HG03354 (cell line): ENCODE measurements at regions not wholly inside any gene's neighbourhood (a gene's known extent, or its start where the extent isn't known, plus 50 kb on each side); places are given as distances from the start of the nearest gene placed in this dataset.

Source experiments
- ATAC-seq: cut with Tn5 transposase; IDR thresholded peaks from one replicate; pipeline ENCODE4 v1.9.1; 2021; ENCODE audit warnings: mild to moderate bottlenecking; ENCODE audit not compliant: unreplicated experiment, poor library complexity, severe bottlenecking

DNA sequence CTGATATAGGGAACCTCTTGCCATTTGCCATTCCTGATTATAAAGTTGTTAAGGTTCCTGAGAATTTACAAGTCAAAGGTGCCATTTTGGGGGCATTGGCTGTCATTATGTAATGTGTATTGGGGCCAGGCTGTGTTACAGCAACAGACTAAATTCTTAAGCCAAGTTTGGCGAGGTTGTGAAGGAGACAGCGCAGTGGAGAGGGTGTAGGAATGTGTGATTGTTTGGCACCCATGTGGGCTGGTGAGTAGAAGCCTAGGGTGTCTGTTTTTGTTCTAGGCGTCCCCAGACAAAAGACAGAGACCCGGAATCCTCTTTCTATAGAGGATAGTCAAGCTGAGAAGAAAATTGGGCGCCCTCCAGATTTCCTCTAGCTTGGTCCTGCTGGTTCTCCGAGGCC is 2535.3 kb downstream of the PCDH7 start:
- ATAC-seq, result no peak

DNA sequence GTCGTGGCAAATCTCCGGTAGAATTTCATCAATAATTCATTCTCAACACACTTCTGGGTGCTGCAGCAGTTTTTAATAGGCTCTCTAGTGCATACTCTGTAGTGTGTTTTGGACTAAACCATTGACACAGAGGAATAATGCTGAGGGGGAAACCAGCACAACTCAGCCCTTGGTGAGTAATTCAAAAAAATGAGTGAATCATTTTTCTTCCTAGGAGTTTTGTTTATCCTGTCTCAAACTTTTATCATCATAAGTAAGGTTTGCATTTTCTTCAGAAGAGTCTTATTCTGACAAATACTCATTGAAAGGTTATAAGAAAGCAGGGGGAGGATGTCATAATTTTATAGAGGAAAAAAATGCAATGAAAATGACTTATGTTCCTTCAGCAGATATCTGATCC is 2542.7 kb downstream of the PCDH7 start:
- no peak for ATAC-seq

DNA sequence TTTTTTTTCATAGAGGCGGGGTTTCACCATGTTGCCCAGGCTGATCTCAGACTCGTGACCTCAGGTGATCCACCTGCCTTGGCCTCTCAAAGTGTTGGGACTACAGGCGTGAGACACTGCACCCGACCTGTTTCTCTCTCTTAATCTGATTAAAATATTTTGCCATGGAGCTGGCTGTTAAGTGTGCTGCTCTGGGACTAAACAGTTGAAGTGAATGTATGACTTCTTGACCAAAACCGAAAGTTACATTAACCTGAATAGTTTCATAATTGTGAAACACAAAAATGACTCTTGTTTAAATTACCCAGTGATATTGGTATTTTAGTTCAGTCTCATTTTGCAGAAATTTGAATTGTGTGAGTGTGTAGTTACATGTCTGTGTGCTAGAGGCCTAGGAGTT is 2548.6 kb downstream of the PCDH7 start:
- ATAC-seq, result no peak

DNA sequence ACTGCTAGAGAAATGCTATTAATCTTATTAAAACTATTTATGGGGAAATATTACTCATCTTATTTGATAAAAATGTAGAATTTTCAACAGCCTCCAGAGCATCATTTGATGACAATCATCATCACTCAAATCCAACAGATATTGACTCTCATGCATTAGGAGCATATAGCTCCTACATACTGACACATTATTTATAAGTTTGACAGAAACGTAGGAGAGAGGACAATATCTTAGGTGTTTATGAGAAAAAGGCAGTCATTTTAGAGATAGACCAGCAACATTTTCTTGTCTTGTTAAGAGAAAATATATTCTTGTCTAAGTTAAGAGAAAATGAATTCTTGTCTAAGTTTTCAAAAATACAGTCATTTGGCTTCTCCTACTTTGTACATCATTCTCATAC is 2550.2 kb downstream of the PCDH7 start:
- no peak for ATAC-seq

DNA sequence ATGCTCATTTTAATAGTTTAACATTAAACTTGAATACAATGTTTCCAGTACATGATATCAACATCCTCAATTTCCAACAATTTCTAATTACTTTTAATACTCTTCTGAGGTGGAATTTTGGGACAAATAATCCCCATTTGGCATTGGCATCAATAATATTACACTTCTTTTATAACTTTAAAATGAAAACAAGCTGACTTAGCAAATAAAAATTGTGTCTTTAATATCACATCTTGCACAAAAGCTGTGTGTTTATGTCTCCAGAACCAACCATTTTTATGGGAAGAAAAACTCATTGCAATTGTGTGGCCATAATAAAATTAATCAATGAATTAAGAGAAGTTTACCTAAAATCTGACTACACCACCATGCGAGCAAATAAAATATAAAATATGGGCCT is 2552.6 kb downstream of the PCDH7 start:
- no peak for ATAC-seq

DNA sequence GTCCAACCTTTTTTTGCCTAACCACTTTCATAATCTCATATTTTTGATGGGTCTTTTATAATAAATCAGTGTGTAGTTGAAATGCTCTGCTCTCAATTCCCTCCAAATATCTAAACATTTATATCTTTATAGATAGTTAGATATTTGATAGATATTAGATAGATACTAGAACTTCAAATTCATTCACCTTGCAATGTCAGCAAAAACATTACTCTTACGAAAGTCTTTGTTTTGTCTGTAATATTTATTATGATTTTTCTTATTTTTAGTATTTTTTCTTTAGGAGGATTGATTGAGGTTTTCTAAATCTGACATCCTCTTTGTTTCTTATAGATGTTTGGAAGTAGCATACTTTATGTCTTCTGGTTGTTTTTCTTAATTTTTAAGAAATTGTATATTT is 2563.6 kb downstream of the PCDH7 start:
- ATAC-seq, result no peak

DNA sequence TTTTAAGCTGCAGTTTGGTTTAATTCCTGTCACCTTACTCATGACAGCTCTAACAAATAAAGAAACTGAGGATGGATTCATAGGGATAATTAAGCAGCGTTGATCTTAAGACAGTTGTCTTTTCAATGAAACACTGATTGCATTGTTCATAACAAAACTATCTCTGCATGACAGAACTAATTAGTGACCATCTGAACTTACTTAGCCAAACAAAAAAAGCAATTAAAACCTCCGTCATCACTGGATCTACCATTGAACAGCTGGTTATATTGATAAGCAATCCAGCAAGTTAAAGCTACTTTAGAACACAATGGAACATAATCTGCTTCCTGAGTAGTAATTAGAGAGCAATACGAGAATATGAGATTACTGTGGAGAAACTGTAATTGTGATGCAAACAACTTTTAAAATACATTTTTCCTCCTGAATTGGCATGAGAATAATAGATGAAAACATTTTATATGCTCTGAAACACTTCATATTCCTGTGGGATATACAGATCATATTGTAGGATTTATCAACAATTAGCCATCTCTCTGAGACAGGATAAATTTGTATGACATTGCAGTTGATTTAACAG is 2576.8 kb downstream of the PCDH7 start:
- no peak for ATAC-seq

DNA sequence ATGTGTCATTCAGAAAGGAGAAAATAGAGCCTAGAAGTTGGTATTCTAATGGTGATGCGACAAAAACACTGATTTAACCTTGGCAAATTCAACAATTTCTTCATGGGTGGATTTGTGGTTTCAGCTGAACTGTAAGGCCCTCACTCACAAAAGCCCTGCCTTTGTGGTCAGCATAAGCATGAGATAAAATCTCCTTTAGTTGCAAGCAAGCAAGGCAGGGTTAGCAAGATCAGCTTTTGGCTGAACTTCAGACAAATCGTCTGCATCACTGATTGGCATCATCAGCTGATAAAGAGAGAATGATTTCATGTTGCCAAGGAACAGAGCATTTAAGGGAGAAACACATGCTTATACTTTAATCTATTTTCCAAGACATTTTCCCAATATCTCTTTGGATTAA is 2582.2 kb downstream of the PCDH7 start:
- ATAC-seq, result no peak

DNA sequence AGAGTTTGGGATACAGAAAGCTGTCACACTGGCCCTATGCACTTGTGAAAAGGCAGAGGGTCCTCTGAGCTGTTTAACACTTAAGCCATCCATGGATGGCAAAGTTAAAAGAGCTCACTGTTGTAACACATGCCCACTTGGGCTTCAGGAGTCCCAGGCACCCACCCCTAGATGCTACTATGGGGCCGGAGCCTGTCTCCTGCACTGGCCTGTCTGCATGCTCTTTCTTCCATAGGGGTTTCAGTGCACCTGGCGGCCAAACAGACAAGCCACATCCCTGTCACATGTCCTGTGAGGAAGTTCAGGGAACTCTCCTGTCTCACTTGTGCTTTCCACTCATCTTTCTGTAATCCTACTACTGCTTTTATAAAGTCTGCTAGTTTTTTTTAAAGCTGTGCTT is 2586.0 kb downstream of the PCDH7 start:
- no peak for ATAC-seq

DNA sequence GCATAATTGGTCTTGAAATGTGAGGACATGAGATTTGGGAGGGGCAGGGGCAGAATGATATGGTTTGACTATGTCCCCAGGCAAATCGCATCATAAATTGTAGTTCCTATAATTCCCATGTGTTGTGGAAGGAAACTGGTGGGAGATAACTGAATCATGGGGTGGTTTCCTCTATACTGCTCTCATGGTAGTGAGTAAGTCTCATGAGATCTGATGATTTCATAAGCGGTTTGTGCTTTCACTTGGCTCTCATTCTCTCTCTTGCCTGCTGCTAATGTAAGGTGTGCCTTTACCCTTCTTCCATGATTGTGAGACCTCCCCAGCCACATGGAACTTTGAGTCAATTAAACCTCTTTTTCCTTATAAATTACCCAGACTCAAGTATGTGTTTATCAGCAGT is 2595.9 kb downstream of the PCDH7 start:
- no peak for ATAC-seq

DNA sequence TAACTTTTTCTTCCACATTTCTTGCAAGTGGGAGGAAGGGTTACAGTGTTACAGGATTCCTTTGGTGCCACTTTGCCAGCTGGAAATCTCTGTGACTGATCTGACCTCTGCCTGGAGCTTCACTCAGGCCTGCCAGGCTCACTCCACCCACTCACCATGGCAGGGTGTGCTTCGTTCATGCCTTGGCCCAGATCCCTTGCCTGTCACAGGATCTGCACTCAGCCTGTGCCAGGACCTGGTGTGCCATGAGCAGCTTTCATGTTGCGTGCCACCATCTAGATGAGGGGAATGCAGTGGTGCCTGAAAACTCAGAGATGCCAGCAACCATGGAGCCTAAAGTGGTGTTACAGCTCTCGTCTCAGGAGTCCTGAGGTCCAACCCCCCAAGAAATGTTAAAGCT is 2596.4 kb downstream of the PCDH7 start:
- no peak for ATAC-seq

DNA sequence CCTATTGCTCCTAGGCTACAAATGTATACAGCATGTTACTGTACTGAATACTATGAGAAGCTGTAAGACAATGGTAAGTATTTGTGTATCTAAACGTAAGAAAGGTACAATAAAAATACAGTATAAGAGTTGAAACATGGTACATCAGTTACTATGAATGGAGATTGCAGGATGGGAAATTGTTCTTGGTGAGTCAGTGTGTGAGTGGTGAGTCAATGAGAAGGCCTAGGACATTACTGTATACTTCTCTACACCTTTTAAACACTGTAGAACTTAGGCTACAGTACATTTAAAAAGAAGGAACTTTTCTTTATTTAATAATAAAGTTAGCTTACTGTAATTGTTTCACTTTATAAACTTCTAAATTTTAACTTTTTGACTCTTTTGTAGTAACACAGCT is 2603.2 kb downstream of the PCDH7 start:
- ATAC-seq, result no peak

DNA sequence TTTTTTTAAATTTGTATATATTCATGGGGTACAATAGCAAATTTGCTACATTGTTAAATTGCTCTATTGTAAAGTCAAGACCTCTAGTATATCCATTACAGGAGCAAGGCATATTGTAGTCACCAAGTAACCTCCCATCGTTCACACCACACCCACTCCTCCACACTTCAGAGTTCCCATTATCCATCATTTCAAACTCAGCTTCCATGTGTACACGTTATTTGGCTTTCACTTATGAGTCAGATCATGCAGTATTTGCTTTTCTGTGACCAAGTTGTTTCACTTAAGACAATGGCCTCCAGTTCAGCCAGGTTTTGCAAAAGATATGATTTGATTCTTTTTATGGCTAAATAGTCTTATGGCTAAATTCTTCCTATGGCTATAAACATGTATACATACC is 2614.2 kb downstream of the PCDH7 start:
- ATAC-seq, result no peak

DNA sequence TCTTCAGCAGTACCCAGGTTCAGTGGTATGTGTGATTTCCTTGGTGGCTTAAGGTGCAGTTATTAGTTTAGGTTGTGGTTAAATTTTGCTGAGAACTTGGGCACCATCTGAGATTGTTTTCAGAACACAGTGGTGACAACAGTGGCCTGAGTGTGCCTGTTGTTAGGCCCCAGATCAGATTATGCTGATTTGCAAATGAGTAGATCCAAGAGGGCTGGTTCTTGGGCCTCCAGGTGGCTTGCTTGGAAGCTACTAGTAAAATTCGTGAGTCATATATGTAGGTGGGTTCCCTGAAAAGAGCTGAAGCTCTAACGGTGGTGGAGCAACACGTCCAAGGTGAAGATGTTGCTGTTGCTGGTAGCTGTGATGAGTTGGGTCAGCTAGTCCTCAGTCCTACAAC is 2619.6 kb downstream of the PCDH7 start:
- ATAC-seq, result no peak

DNA sequence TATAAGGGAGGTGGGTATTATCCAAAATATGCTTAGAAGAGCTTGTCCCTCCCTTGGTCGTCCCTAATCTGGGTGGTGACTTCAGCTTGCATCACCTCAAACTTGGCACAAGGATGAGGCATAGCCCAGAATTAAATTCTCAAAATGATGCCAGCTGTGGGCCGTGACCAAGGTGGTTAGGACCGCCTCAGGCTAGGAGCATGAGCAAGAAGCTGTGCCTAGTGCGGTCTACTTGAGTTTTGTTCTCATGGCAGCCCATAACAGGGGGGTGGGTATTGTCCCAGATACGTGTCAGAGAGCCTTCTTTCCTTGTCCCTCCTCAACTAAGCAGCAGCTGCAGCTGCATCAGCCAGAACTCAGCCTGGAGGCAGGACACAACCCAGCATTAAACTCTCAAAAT is 2620.0 kb downstream of the PCDH7 start:
- no peak for ATAC-seq

DNA sequence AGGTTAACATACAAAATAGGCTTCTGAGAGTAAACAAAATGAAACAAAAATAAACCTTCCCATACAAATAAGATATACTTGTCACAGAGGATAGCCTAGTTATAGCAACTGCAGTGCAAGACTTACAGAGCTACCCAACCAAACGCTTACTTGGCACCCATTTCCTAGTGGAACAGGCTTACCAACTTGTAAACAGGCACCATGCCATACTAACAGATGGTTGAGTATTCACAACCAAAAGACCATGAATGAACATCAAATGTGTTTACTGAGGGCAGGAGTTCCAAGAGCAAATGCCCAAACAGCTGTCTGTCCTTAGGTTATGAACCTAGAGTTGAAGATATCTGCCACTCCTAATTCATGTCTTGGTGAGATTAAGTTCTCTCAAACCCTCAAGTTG is 2629.2 kb downstream of the PCDH7 start:
- ATAC-seq, result no peak

DNA sequence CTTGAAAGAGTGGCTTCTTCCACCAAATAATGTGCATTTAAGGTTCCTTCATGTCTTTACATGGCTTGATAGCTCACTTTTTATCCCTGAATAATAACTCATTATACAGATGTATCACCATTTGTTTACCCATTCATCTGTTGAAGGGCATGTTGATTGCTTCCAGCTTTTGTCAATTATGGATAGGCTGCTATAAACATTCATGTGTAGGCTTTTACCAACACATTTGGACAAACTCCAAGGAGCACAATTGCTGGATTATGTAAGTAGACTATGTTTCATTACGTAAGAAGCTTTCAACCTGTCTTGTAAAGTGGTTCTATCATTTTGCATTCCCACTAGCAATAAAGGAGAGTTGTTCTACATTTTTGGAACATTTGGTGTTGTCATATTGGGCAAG is 2637.0 kb downstream of the PCDH7 start:
- no peak for ATAC-seq

DNA sequence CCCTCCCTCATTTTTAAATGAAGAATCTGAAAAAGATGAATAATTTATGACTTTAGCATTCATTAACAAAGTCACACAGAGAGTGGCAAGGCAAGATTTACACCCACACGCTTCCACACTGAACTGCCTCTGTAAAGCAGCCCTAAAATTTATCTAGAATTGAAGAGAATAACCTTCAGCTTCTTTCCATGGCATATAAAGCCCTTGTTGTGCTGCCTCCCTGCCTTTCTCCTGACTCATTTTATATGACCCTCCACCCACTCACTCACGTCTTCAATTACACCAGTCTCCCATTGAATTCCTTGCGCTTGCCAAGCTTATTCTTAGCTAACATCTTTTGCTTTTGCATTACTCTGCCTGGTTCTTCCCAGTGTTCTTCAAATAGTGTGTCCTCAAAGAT is 2649.3 kb downstream of the PCDH7 start:
- no peak for ATAC-seq

DNA sequence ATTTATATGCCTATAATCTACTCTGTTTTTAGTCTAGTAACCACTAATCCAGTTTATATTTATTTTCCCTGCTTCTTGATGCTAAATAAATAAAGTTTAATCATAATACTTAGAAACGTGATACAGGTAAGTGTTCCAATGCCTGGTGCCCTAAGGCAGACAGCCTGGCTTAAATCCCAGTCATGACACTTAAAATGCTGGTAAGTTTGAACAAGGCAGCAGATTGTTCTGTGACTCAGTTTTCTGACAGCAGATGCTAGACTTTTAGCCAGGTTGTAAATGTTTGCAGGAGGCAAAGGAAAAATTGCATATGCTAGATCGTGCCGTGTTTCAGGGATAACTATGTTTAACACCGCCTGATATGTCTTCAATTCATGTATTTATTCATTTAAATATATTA is 2661.6 kb downstream of the PCDH7 start:
- no peak for ATAC-seq

DNA sequence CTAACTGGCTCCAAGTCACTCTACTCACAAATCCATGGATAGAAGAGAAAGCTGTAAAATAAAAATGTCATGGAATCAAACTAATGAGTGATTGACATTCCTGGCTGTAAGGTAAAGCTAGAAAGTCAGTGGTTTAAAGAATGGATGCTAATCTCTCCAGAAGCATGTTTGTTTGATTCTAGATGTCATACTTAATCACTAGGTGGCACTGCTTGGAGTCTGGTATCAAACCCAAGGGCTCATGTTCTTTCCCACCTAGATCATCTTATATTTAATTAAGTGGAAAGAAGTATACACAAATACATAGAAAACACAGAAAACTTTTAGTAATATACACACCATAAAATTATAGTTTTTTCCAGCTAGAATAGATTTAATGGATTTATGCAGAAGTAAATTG is 2666.6 kb downstream of the PCDH7 start:
- ATAC-seq, result no peak

DNA sequence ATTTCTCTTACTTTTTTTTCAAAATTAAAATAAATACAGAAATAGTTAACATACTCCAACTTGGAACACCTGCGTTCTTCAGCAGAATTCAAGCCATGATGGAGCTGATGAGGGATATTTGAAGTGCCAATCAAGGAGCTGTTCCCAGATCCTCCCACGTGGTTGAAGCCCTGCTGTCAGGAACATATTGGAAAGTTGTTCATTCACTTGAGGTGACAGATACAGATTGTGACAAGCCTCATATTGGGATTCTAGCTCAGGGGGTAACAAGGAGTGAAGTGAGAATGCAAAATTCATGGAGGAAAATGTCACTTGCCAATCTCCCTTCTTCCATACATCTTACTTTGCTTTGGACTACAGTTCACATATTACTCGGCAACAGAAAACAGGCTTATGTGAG is 2670.8 kb downstream of the PCDH7 start:
- ATAC-seq, result no peak

DNA sequence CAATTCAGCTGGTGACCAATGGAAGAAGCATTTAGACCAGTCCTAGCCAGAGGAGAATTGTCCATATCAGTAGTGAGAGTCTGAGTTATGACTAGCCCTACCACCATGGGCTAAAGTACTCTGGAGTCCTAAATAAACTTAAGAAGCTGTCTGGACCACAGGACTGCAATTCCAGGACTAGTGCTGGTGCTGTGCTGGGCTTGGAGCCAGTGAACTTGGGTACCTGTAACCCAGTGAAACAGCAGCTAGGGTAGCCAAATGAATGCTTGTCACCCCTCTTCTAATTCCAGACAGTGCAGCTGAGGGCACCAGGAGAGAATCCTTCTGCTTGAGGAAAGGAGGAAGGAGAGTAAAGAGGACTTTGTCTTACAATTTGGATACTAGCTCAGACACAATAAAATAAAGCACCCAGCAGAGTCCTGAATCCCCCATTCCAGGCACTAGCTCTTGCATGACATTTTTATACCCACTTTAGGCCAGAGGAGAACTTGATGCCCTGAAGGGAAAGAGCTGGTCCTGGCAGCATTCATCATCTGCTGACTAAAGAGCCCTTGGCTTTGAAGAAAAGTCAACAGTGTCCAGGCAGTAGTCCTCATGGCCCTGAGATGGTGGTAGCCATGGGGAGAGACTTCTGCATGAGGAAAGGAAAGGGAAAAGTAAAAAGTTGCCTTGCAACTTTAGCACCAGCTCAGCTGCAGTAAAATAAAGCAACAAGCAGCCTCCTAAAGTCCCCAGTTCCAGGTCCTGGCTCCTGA is 2675.7 kb downstream of the PCDH7 start:
- ATAC-seq, result no peak
